ENCODE measurements at regions not wholly inside any gene's neighbourhood (a gene's known extent, or its start where the extent isn't known, plus 50 kb on each side); places are given as distances from the start of the nearest gene placed in this dataset.

DNA sequence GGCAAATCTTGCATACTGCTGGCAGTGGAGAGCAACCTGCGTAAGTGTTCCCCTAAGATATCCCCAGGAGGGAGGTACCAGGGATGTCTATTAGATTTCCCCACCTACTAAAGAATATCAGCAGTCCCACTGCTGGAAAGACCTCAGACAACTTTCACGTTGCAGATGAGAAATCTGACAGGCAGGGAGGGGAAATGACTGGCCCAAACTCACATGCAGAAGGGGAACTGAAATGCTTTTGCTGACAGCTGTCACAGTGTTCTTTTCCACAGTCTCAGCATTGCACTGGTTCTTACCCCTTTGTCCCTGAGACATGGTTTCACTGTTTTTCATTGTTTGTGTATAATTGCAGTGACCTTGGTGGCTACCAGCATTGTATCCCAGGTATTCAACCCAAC, 84.8 kb upstream of the ATP1A1 start:
- Histone ChIP-seq H3K79me2 (ENCODE audit: control insufficient read depth, insufficient read depth, low read length) (no peaks in the 10 kb centered on the region), H3K27ac (ENCODE audit: low read length in 2 of 2) (no peak overlapping the region), H3K4me3 (ENCODE audit: control extremely low read depth in 1 of 5, extremely low read depth in 1 of 5, insufficient read depth in 1 of 5, low read depth in 2 of 5, low read length in 4 of 5) (no peak overlapping the region), H3K27me3 (replicated peaks in 1 of 4; ENCODE audit: control extremely low read depth in 1 of 4, control insufficient read depth in 3 of 4, insufficient read depth in 4 of 4, low read length in 3 of 4) (peaks cover 0 to 10% (median 2%) of the 10 kb centered on the region in 4 experiments), H3K4me2 (replicated peaks; ENCODE audit: low read depth, low read length, poor library complexity, severe bottlenecking) (no peak overlapping the region), H3K4me1 (ENCODE audit: control insufficient read depth in 2 of 2, insufficient read depth in 2 of 2, low read length in 2 of 2) (no peaks in the 10 kb centered on the region), H3K36me3 (replicated peaks in 1 of 2; ENCODE audit: control extremely low read depth in 1 of 2, control insufficient read depth in 1 of 2, extremely low read depth in 1 of 2, insufficient read depth in 2 of 2, low read length in 1 of 2) (no peaks in the 10 kb centered on the region), H4K20me1 (ENCODE audit: control insufficient read depth, insufficient read depth, low read length, poor library complexity, severe bottlenecking) (no peaks in the 10 kb centered on the region), H3K9ac (ENCODE audit: low read length) (no peak overlapping the region), H2AFZ (ENCODE audit: insufficient read depth, low read depth, low read length, poor library complexity, severe bottlenecking) (no peak overlapping the region), H3K9me3 (ENCODE audit: control extremely low read depth in 1 of 3, control insufficient read depth in 2 of 3, insufficient read depth in 1 of 3, low read length in 2 of 3) (no peaks in the 10 kb centered on the region)
- no peak overlapping the region for H3K27ac Mint-ChIP-seq
- ATAC-seq (ENCODE audit: low read depth) (no peak), DNase-seq (no peak)
- peaks cover 5% of the 10 kb centered on the region for H3K4me1 Mint-ChIP-seq
- ChIA-PET POLR2A (no interaction called here), CTCF (no interaction called here)
- no peaks in the 10 kb centered on the region for H3K9me3 Mint-ChIP-seq (ENCODE audit: insufficient read depth)
- no peak overlapping the region for H3K4me3 Mint-ChIP-seq
- intact Hi-C loops (cut with micrococcal nuclease), result no loop called here
- peaks cover 47% of the 10 kb centered on the region for H3K27me3 Mint-ChIP-seq
- TF ChIP-seq, protein P1, sequence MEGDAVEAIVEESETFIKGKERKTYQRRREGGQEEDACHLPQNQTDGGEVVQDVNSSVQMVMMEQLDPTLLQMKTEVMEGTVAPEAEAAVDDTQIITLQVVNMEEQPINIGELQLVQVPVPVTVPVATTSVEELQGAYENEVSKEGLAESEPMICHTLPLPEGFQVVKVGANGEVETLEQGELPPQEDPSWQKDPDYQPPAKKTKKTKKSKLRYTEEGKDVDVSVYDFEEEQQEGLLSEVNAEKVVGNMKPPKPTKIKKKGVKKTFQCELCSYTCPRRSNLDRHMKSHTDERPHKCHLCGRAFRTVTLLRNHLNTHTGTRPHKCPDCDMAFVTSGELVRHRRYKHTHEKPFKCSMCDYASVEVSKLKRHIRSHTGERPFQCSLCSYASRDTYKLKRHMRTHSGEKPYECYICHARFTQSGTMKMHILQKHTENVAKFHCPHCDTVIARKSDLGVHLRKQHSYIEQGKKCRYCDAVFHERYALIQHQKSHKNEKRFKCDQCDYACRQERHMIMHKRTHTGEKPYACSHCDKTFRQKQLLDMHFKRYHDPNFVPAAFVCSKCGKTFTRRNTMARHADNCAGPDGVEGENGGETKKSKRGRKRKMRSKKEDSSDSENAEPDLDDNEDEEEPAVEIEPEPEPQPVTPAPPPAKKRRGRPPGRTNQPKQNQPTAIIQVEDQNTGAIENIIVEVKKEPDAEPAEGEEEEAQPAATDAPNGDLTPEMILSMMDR (IDR thresholded peaks at IDR 0.05), result no peak
- TF ChIP-seq EZH2 (IDR thresholded peaks at IDR 0.05; ENCODE audit: borderline replicate concordance, insufficient read depth, low read depth, low read length, poor library complexity, severe bottlenecking), result no peak
- WGBS (ENCODE audit: insufficient coverage), result 0% methylated on average over 1 of the region's 2 CpGs

DNA sequence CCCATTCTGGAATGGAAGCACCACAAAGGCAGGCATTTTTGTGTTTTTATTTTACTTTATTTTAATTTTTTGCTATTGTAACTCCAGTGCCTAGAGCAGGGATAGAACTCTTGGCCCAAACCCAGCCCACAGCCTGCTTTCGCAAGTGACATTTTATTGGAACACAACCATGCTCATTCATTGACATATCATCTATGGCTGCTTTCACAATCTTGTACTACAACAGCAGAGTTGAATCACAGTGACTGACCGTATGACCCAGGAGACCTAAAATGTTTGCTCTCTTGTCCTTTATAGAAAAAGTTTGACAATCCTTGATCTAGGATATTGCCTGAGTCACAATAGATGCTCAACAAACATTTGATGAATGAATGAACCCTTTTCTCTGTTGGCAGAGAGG, 83.9 kb upstream of the ATP1A1 start:
- WGBS (ENCODE audit: insufficient coverage), result 100% methylated on average over 1 of the region's 2 CpGs
- intact Hi-C loops (cut with micrococcal nuclease), result no loop called here
- H3K4me1 ChIP-seq (ENCODE audit: control insufficient read depth in 2 of 2, insufficient read depth in 2 of 2, low read length in 2 of 2), result no peaks in the 10 kb centered on the region
- no peaks in the 10 kb centered on the region for H4K20me1 ChIP-seq (ENCODE audit: control insufficient read depth, insufficient read depth, low read length, poor library complexity, severe bottlenecking)
- no peaks in the 10 kb centered on the region for H3K9me3 Mint-ChIP-seq (ENCODE audit: insufficient read depth)
- H3K27me3 ChIP-seq (replicated peaks in 1 of 4; ENCODE audit: control extremely low read depth in 1 of 4, control insufficient read depth in 3 of 4, insufficient read depth in 4 of 4, low read length in 3 of 4), result peaks cover 0 to 11% (median 2%) of the 10 kb centered on the region in 4 experiments
- H3K4me3 Mint-ChIP-seq, result no peak overlapping the region
- H3K4me1 Mint-ChIP-seq, result peaks cover 5% of the 10 kb centered on the region
- POLR2A ChIA-PET, result no interaction called here
- CTCF ChIA-PET, result no interaction called here
- H3K9me3 ChIP-seq (ENCODE audit: control extremely low read depth in 1 of 3, control insufficient read depth in 2 of 3, insufficient read depth in 1 of 3, low read length in 2 of 3), result no peaks in the 10 kb centered on the region
- H3K4me2 ChIP-seq (replicated peaks; ENCODE audit: low read depth, low read length, poor library complexity, severe bottlenecking), result no peak overlapping the region
- no peak for DNase-seq
- H2AFZ ChIP-seq (ENCODE audit: insufficient read depth, low read depth, low read length, poor library complexity, severe bottlenecking), result no peak overlapping the region
- TF ChIP-seq, protein P1 (IDR thresholded peaks at IDR 0.05), result no peak
- no peak for TF ChIP-seq EZH2 (IDR thresholded peaks at IDR 0.05; ENCODE audit: borderline replicate concordance, insufficient read depth, low read depth, low read length, poor library complexity, severe bottlenecking)
- no peak for ATAC-seq (ENCODE audit: low read depth)
- H3K4me3 ChIP-seq (ENCODE audit: control extremely low read depth in 1 of 5, extremely low read depth in 1 of 5, insufficient read depth in 1 of 5, low read depth in 2 of 5, low read length in 4 of 5), result no peak overlapping the region
- H3K9ac ChIP-seq (ENCODE audit: low read length), result no peak overlapping the region
- H3K79me2 ChIP-seq (ENCODE audit: control insufficient read depth, insufficient read depth, low read length), result no peaks in the 10 kb centered on the region
- no peak overlapping the region for H3K27ac ChIP-seq (ENCODE audit: low read length in 2 of 2)
- H3K27me3 Mint-ChIP-seq, result peaks cover 41% of the 10 kb centered on the region
- H3K36me3 ChIP-seq (replicated peaks in 1 of 2; ENCODE audit: control extremely low read depth in 1 of 2, control insufficient read depth in 1 of 2, extremely low read depth in 1 of 2, insufficient read depth in 2 of 2, low read length in 1 of 2), result no peaks in the 10 kb centered on the region
- H3K27ac Mint-ChIP-seq, result no peak overlapping the region
